RWPE2 (cell line): ENCODE measurements at regions not wholly inside any gene's neighbourhood (a gene's known extent, or its start where the extent isn't known, plus 50 kb on each side); places are given as distances from the start of the nearest gene placed in this dataset.
A peak's percentile ranks its signal among the peaks of the same experiment; 100 is the strongest.
"Not testable (repeated sequence)": the region's sequence is repeated elsewhere in the genome, so short reads cannot be mapped to it uniquely, and the experiment has no call there.

ENCODE experiments used
- ATAC-seq: fragments of 200-7000 bp; cut with Tn5 transposase; 3 replicates; pipeline ENCODE4 v1.9.1; 2021; ENCODE audit warnings: low read depth
- DNase-seq: peaks from one replicate; pipeline ENCODE4 v3.0.0-alpha.2; 2020; ENCODE audit warnings: low spot score
- H3K27ac ChIP-seq: fragments of 450-650 bp; 2 replicates; pipeline ENCODE4 v1.5.1; 2017; ENCODE audit warnings: mild to moderate bottlenecking; ENCODE audit not compliant: poor library complexity, severe bottlenecking
- H3K27me3 ChIP-seq: fragments of 250-450 bp; sonication (Bioruptor Pico); 2 replicates; pipeline ENCODE4 v1.5.1; 2021; ENCODE audit warnings: mild to moderate bottlenecking, moderate library complexity; ENCODE audit not compliant: insufficient read depth, poor library complexity, severe bottlenecking
- H3K36me3 ChIP-seq: fragments of 250-450 bp; sonication (Bioruptor Pico); 2 replicates; pipeline ENCODE4 v1.5.1; 2020; ENCODE audit warnings: low read depth, mild to moderate bottlenecking, moderate library complexity
- H3K4me1 ChIP-seq: fragments of 250-450 bp; sonication (Bioruptor Pico); 2 replicates; pipeline ENCODE4 v1.5.1; 2021; ENCODE audit warnings: mild to moderate bottlenecking, moderate library complexity; ENCODE audit not compliant: insufficient read depth, poor library complexity, severe bottlenecking
- H3K4me3 ChIP-seq: fragments of 250-450 bp; sonication (Bioruptor Pico); 2 replicates; pipeline ENCODE4 v1.5.1; 2021; ENCODE audit warnings: mild to moderate bottlenecking, moderate library complexity; ENCODE audit not compliant: severe bottlenecking
- H3K9me3 ChIP-seq: fragments of 250-450 bp; sonication (Bioruptor Pico); 2 replicates; pipeline ENCODE4 v1.5.1; 2021; ENCODE audit warnings: mild to moderate bottlenecking, moderate library complexity; ENCODE audit not compliant: severe bottlenecking
- CTCF ChIP-seq: fragments of 450-650 bp; IDR thresholded peaks from one replicate; pipeline ENCODE4 v1.5.1; 2017; ENCODE audit warnings: mild to moderate bottlenecking, moderate library complexity; ENCODE audit not compliant: poor library complexity, severe bottlenecking

DNA sequence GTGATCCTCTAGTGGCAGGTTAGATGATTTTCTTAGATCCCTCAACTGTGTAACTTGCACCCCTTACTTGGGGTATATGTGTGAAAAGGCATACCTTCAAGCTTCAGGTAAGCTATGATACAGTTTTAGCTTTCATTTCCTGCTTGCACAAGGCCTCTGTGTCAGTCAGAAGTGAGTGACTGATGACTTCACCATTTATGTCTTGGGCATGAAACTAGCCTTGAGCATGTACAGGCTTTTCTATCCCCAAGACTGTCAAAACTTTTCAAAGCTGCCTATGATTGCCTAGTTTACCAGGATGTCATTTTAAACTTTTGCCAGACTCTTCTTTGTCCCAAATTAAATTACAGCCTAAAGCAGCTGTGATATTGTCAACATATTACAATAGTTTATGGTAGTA, 286.1 kb upstream of the CNTN5 start:
- ATAC-seq, result peak; percentile 79
- no peaks in the 10 kb centered on the region for H3K4me1 ChIP-seq

DNA sequence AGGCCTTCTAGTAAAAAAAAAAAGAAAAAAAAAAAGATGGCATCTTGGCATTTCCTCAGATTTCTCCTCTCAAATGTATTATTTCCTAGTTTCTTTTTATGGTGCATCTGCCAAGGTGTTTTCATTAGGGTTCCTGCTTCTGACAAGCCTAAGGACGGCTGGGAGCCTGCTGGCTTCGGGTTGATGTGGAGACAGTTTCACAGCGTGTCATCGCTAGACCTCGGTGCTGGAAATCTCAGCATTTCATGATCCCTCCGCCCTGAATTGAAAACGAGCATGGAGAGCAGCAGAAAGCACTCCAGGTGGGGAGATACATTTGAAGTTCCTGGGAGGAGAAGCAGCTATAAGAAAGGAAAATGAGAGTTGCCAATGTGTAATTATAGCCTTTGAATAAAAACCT, 283.9 kb upstream of the CNTN5 start:
- H3K4me1 ChIP-seq, result no peaks in the 10 kb centered on the region
- ATAC-seq, result no peak
- DNase-seq, result no peak
- H3K27ac ChIP-seq, result no peak overlapping the region
- no peak overlapping the region for H3K4me3 ChIP-seq
- peaks cover 3% of the 10 kb centered on the region for H3K27me3 ChIP-seq
- no peak for TF ChIP-seq CTCF
- H3K36me3 ChIP-seq, result no peaks in the 10 kb centered on the region
- no peaks in the 10 kb centered on the region for H3K9me3 ChIP-seq

More for the DNA sequence above, 286.1 kb upstream of the CNTN5 start:
- no peak for DNase-seq
- Histone ChIP-seq H3K27ac (no peak overlapping the region), H3K36me3 (no peaks in the 10 kb centered on the region), H3K27me3 (peaks cover 3% of the 10 kb centered on the region), H3K4me3 (no peak overlapping the region), H3K9me3 (no peaks in the 10 kb centered on the region)
- no peak for TF ChIP-seq CTCF

DNA sequence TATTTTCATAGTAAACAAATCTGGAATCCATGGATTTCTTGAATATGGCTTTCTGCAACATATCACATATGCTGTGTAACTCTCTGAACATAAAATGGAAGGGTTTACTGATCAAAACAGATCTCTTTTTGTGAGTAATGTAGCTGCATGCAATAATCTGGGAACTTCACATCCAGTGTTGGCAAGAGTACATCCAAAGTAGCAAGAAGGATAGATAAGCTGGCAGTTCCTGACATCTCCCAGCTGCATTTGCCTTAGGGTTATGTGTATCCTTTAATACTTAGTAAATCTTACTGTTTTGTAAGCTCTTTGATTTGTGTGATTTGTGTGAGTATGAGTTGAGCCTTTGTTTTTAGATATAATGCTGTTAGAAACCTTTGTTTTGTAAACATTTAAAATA, 280.4 kb upstream of the CNTN5 start:
- H3K9me3 ChIP-seq, result no peaks in the 10 kb centered on the region
- H3K36me3 ChIP-seq, result no peaks in the 10 kb centered on the region
- no peak for TF ChIP-seq CTCF
- no peaks in the 10 kb centered on the region for H3K4me1 ChIP-seq
- H3K27ac ChIP-seq, result no peak overlapping the region
- H3K27me3 ChIP-seq, result peaks cover 3% of the 10 kb centered on the region
- DNase-seq (no peak), ATAC-seq (no peak)
- no peak overlapping the region for H3K4me3 ChIP-seq

- ATAC-seq, H3K4me3 ChIP-seq, DNase-seq, H3K9me3 ChIP-seq, H3K4me1 ChIP-seq, H3K36me3 ChIP-seq, H3K27ac ChIP-seq, H3K27me3 ChIP-seq: not testable (repeated sequence)
Observed at GRCh38 chr11:98763446-98763845, 257.3 kb upstream of the CNTN5 start.

GRCh38 chr11:98766903-98767302, 253.8 kb upstream of the CNTN5 start:
- DNase-seq, result no peak
- Histone ChIP-seq H3K9me3 (no peaks in the 10 kb centered on the region), H3K4me1 (no peaks in the 10 kb centered on the region), H3K27me3 (no peaks in the 10 kb centered on the region), H3K27ac (no peak overlapping the region), H3K36me3 (no peaks in the 10 kb centered on the region), H3K4me3 (no peak overlapping the region)
- ATAC-seq, result no peak
- TF ChIP-seq CTCF, result no peak

GRCh38 chr11:98770046-98770445, 250.7 kb upstream of the CNTN5 start:
- not testable (repeated sequence) for H3K27ac ChIP-seq, DNase-seq, H3K9me3 ChIP-seq, H3K36me3 ChIP-seq, H3K27me3 ChIP-seq, ATAC-seq, H3K4me3 ChIP-seq, H3K4me1 ChIP-seq
